ENCODE measurements at regions not wholly inside any gene's neighbourhood (a gene's known extent, or its start where the extent isn't known, plus 50 kb on each side); places are given as distances from the start of the nearest gene placed in this dataset.

DNA sequence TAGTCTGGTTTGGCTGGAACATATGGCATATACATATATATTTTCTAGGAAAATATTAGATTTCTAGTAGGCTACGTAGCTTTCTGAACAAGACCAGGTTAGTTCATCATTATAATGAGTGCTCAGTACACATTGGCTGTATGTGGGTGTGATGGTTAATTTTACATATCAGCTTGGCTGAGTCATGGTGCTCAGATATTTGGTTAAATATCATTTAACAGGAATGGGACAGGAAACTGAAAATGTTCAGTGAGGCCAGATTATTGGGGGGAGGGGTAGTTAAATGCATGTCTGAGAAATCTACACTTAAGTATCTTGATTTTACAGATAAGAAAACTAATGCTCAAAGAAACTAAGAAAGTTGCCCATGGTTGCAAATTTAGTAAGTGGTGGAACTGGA is 160.1 kb downstream of the RBMX2 start (continued):
- TF ChIP-seq, protein P1, sequence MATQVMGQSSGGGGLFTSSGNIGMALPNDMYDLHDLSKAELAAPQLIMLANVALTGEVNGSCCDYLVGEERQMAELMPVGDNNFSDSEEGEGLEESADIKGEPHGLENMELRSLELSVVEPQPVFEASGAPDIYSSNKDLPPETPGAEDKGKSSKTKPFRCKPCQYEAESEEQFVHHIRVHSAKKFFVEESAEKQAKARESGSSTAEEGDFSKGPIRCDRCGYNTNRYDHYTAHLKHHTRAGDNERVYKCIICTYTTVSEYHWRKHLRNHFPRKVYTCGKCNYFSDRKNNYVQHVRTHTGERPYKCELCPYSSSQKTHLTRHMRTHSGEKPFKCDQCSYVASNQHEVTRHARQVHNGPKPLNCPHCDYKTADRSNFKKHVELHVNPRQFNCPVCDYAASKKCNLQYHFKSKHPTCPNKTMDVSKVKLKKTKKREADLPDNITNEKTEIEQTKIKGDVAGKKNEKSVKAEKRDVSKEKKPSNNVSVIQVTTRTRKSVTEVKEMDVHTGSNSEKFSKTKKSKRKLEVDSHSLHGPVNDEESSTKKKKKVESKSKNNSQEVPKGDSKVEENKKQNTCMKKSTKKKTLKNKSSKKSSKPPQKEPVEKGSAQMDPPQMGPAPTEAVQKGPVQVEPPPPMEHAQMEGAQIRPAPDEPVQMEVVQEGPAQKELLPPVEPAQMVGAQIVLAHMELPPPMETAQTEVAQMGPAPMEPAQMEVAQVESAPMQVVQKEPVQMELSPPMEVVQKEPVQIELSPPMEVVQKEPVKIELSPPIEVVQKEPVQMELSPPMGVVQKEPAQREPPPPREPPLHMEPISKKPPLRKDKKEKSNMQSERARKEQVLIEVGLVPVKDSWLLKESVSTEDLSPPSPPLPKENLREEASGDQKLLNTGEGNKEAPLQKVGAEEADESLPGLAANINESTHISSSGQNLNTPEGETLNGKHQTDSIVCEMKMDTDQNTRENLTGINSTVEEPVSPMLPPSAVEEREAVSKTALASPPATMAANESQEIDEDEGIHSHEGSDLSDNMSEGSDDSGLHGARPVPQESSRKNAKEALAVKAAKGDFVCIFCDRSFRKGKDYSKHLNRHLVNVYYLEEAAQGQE (IDR thresholded peaks at IDR 0.05; ENCODE audit: unreplicated experiment), result no peak

DNA sequence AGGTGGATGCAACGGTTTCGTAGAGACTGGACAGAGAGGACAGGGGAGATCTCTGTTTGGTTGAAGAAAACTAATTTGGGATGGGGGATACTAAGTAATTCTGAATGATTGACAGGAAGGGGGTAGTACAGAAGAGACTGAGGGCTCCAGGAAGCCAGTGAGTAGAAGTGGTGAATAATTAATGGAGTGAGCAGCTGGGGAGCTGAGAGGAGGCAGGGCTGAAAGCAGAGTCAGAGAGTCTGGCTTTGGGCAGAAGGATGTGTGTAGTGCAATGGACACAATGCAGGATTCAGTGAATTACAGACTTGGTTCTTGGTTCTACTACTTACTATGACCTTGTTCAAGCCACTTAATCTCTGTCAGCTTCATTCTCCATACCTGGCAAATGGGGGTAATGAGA is 161.7 kb downstream of the RBMX2 start:
- H3K36me3 Mint-ChIP-seq (ENCODE audit: low read depth), result no peaks in the 10 kb centered on the region
- DNase-seq (ENCODE audit: low spot score) (no peak), ATAC-seq (no peak)
- Histone ChIP-seq H3K27me3 (ENCODE audit: insufficient read depth) (no peaks in the 10 kb centered on the region), H3K4me2 (no peak overlapping the region), H3K79me2 (replicated peaks; ENCODE audit: insufficient read depth) (no peaks in the 10 kb centered on the region), H3K4me1 (ENCODE audit: insufficient read depth) (no peaks in the 10 kb centered on the region), H3K27ac (ENCODE audit: low read depth) (no peak overlapping the region), H3F3A (replicated peaks; ENCODE audit: low read depth) (no peaks in the 10 kb centered on the region), H4K20me1 (replicated peaks; ENCODE audit: insufficient read depth) (no peaks in the 10 kb centered on the region), H3K36me3 (ENCODE audit: insufficient read depth) (no peaks in the 10 kb centered on the region), H2AFZ (no peak overlapping the region), H3K4me3 (no peak overlapping the region), H3K9me2 (ENCODE audit: insufficient read depth) (no peaks in the 10 kb centered on the region)
- H3K4me1 Mint-ChIP-seq, result peaks cover 5% of the 10 kb centered on the region; the same call in 1 of the 3 replicates
- TF ChIP-seq EZH2 (IDR thresholded peaks at IDR 0.05; ENCODE audit: low read depth, unreplicated experiment) (no peak), CREB1 (CRISPR knock-in tag; IDR thresholded peaks at IDR 0.05; ENCODE audit: low read depth) (no peak), ZNF114 (CRISPR knock-in tag; IDR thresholded peaks at IDR 0.05) (no peak)
- TF ChIP-seq, protein P2, sequence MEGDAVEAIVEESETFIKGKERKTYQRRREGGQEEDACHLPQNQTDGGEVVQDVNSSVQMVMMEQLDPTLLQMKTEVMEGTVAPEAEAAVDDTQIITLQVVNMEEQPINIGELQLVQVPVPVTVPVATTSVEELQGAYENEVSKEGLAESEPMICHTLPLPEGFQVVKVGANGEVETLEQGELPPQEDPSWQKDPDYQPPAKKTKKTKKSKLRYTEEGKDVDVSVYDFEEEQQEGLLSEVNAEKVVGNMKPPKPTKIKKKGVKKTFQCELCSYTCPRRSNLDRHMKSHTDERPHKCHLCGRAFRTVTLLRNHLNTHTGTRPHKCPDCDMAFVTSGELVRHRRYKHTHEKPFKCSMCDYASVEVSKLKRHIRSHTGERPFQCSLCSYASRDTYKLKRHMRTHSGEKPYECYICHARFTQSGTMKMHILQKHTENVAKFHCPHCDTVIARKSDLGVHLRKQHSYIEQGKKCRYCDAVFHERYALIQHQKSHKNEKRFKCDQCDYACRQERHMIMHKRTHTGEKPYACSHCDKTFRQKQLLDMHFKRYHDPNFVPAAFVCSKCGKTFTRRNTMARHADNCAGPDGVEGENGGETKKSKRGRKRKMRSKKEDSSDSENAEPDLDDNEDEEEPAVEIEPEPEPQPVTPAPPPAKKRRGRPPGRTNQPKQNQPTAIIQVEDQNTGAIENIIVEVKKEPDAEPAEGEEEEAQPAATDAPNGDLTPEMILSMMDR (conservative IDR thresholded peaks at IDR 0.05; ENCODE audit: low read depth in 2 of 2), result no peak
- peaks cover 3% of the 10 kb centered on the region for H3K27me3 Mint-ChIP-seq (ENCODE audit: insufficient read depth, low read depth, poor library complexity)
- no peak overlapping the region for H3K4me3 Mint-ChIP-seq
- H3K9me3 Mint-ChIP-seq, result no peaks in the 10 kb centered on the region
- H3K27ac Mint-ChIP-seq, result no peak overlapping the region

DNA sequence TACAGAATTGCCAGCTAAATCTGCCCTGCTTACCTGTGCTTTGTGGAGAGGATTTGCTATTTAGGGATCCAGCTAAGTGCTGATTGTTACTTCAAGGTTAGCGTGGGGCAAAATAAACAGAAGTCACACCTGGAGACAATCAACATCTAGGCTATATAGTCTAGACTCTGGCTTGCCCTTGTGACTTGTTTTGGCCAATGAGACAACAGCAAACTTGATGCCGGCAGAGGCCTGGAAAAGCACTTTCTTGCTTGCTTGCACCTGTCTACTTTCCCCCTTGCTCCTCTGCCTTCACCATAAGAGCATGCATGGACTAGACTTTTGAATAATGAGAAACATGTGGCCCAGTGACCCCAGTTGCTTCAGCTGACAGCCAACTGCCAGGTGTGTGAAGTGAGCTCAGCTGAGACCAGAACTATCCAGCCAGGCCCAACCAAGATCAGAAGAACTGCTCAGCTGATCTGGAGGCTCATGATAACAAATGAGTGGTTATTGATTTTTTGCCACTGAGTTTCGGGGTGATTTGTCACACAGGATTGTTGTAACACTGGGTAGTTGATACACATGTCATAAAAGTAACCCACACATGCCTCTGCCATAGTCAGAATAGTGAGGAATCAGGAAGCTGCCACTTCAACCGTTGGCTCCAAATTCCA is 164.4 kb downstream of the RBMX2 start:
- Histone ChIP-seq H4K20me1 (replicated peaks; ENCODE audit: insufficient read depth) (no peaks in the 10 kb centered on the region), H3K27me3 (ENCODE audit: insufficient read depth) (no peaks in the 10 kb centered on the region), H3K9me2 (ENCODE audit: insufficient read depth) (no peaks in the 10 kb centered on the region), H3K4me3 (no peak overlapping the region), H3K79me2 (replicated peaks; ENCODE audit: insufficient read depth) (no peaks in the 10 kb centered on the region), H3F3A (replicated peaks; ENCODE audit: low read depth) (no peaks in the 10 kb centered on the region), H3K4me1 (ENCODE audit: insufficient read depth) (no peaks in the 10 kb centered on the region), H3K36me3 (ENCODE audit: insufficient read depth) (no peaks in the 10 kb centered on the region), H3K4me2 (no peak overlapping the region), H3K27ac (ENCODE audit: low read depth) (no peak overlapping the region), H2AFZ (no peak overlapping the region)
- no peak overlapping the region for H3K27ac Mint-ChIP-seq
- H3K9me3 Mint-ChIP-seq, result no peaks in the 10 kb centered on the region
- ATAC-seq (no peak), DNase-seq (ENCODE audit: low spot score) (no peak)
- H3K4me1 Mint-ChIP-seq, result peaks cover 5% of the 10 kb centered on the region; the same call in 1 of the 3 replicates
- H3K4me3 Mint-ChIP-seq, result no peak overlapping the region
- H3K27me3 Mint-ChIP-seq (ENCODE audit: insufficient read depth, low read depth, poor library complexity), result peaks cover 1% of the 10 kb centered on the region
- H3K36me3 Mint-ChIP-seq (ENCODE audit: low read depth), result no peaks in the 10 kb centered on the region
- TF ChIP-seq POLR2AphosphoS5 (IDR thresholded peaks at IDR 0.05; ENCODE audit: low read depth), result no peak
- TF ChIP-seq, protein P3, sequence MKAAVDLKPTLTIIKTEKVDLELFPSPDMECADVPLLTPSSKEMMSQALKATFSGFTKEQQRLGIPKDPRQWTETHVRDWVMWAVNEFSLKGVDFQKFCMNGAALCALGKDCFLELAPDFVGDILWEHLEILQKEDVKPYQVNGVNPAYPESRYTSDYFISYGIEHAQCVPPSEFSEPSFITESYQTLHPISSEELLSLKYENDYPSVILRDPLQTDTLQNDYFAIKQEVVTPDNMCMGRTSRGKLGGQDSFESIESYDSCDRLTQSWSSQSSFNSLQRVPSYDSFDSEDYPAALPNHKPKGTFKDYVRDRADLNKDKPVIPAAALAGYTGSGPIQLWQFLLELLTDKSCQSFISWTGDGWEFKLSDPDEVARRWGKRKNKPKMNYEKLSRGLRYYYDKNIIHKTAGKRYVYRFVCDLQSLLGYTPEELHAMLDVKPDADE (IDR thresholded peaks at IDR 0.05), result no peak
- no peak for TF ChIP-seq EZH2 (IDR thresholded peaks at IDR 0.05; ENCODE audit: low read depth, unreplicated experiment)
- no peak for TF ChIP-seq ZNF331 (CRISPR knock-in tag; IDR thresholded peaks at IDR 0.05; ENCODE audit: low read depth)
- TF ChIP-seq, protein P2 (conservative IDR thresholded peaks at IDR 0.05; ENCODE audit: low read depth in 2 of 2), result no peak
- no peak for TF ChIP-seq JUNB (IDR thresholded peaks at IDR 0.05; ENCODE audit: unreplicated experiment)
